ENCODE measurements at regions not wholly inside any gene's neighbourhood (a gene's known extent, or its start where the extent isn't known, plus 50 kb on each side); places are given as distances from the start of the nearest gene placed in this dataset.

DNA sequence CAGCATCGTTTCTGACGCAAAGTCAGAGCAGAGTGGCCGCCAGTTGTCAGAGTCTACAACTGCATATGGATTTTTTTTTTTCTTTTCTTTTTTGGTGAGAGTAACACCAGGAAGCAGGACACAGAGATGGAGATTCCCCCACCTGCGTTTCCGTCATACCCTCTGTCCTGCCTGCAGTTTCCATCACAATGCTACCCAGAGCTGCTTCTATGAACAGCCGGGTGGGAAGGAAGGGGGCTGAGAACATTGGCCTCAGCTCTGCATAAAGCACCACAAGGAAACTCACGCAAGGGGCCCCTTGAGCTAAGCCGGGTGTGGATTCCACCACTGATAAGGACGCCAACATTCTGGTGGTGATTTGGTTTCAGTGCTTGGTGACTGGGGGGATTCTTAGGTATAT lies 183.5 kb upstream of the AFDN start:
- no peak for DNase-seq

GRCh38 chr6:167643716-167644115 lies 183.0 kb upstream of the AFDN start:
- DNase-seq: no peak

- DNase-seq: no peak
These were observed 182.1 kb upstream of the AFDN start for GRCh38 chr6:167644412-167645132.

GRCh38 chr6:167645368-167645767 lies 181.3 kb upstream of the AFDN start:
- DNase-seq: no peak

DNA sequence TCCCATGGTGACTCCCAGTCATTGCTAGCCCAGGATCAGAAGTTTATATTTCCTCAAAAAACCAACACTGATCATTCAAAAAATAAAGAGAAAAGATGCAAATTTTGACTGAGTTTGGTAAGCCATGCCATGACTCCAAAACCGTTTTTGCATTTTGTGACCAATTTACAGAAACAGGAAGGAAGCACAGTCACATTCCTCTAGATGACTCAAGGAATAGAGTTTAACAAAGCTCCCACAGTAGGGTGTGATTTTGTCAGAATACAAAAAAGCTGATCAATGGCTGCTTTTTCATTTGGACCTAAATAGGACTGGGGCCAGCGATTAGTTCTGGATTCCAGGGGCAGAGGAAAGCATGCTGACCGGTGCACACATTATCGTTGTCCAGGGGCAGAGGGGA lies 179.4 kb upstream of the AFDN start:
- DNase-seq: no peak

DNA sequence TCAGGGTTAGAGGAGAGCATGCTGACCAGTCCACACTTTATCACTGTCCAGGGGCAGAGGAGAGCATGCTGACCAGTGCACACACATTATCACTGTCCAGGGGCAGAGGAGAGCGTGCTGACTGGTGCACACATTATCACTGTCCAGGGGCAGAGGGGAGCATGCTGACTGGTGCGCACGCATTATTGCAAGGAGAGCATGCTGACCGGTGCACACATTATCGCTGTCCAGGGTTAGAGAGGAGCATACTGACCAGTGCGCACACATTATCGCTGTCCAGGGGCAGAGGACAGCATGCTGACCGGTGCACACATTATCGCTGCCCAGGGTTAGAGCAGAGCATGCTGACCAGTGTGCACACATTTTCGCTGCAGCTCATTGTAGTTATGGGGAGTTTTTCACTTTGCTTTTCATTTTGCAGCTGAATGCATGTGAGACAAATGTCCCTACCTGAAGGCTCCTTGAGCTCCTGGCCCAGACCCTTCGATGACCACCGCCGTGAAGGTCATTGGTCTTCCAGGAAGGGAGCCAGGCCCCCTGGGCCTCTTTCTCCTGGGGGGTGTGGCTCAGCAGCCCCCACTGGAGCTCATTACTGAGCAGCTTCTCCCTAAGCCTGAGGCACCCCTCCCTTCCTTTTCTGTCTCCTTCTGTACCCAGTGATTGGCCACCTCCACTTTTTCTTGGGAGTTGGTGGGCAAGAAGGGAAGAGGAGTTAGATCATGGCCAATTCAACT lies 178.8 kb upstream of the AFDN start:
- DNase-seq: no peak

- DNase-seq: no peak
These were observed 178.0 kb upstream of the AFDN start for GRCh38 chr6:167648501-167649278.

- DNase-seq: no peak
These were observed 177.2 kb upstream of the AFDN start for GRCh38 chr6:167649476-167649875.

GRCh38 chr6:167650730-167651317 lies 175.9 kb upstream of the AFDN start:
- DNase-seq: no peak

DNA sequence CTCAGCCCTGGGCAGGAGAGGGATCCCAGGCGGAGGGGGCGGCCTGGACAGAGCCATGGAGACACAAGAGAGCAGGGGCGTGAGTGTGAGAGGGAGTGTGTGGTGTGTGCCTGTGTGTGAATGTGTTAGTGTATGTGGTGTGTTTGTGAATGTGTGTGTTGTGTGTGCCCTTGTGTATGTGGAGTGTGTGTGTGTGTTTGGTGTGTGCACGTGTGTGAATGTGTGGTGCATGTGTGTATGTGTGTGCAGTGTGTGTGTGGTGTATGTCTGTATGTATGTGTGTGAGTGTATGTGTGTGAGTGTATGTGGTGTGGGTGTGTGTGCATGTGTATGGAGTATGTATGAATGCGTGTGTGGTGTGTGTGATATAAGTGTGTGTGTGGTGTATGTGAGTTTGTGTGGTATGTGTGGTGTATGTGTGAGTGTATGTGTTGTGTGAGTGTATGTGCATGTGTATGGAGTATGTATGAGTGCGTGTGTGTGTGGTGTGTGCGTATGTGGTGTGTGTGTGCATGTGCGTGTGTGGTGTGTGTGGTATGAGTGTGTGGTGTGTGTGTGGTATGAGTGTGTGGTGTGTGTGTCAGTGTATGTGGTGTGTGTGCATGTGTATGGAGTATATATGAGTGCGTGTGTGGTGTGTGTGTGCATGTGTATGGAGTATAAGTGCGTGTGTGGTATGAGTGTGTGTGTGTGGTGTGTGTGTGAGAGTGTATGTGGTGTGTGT lies 175.2 kb upstream of the AFDN start:
- DNase-seq: no peak

GRCh38 chr6:167652042-167652700 lies 174.5 kb upstream of the AFDN start:
- no peak for DNase-seq

DNA sequence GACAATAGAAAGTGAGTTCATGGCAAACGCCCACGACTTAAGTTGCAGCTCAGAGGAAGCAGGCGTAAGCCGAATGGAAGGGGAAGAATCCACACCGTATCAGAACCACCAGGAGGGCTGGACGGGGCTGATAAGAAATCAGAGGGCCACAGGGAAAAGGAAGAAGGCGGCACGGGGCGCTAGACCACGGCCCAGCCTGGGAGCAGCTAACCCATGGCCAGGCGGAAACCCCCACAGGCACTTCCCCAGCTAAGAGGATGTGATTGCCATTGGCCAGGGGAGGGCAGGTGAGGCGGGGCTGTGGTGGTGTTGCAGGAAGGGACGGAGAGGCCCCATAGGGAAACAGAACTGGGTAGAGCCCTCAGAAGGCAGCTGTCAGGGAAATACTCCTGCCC lies 174.0 kb upstream of the AFDN start:
- no peak for DNase-seq

DNA sequence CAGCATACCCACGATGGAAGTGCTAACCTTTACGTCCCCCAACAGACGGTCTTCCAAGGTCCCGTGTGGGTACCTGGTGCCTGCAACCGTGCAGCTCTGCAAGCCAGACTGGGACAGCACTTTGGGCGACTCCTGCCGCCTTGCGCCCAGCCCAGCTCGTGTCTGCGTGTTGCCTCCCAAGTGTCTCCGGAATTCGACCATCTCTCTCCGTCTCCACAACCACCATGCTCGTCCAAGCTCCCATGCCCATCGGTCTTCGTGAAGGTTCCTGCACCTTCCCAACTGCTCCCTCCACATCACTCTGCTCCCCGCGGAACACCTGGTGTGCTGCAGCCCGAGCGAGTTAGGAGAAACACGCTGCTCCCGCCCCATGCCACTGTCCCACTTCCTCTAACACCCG lies 173.2 kb upstream of the AFDN start:
- DNase-seq: no peak

GRCh38 chr6:167654389-167654788 lies 172.3 kb upstream of the AFDN start:
- no peak for DNase-seq

- no peak for DNase-seq
These were observed 171.4 kb upstream of the AFDN start for GRCh38 chr6:167655174-167655821.

- no peak for DNase-seq
These were observed 168.6 kb upstream of the AFDN start for GRCh38 chr6:167658106-167658505.

GRCh38 chr6:167659046-167659445 lies 167.7 kb upstream of the AFDN start:
- DNase-seq: peak in 1 of 56 donors; percentile 46

DNA sequence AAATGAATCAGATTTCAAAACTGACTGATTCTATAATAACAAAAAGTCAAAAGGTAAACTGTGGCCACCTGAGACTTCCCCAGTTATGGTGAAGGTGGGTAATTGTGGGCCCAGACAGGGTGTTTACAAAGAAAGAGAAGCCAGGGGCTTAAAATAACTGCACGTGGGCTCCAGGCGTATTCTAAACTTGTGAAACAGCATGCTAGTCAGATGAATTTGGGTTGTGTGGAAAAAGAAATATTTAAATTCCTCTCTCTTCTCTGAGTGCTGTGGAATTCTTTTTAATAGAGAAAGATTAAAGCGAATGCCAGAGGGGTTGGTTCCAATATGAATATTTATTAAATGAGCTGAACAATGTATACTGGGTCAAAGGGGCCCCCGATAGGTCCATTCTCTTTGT lies 166.3 kb upstream of the AFDN start:
- no peak for DNase-seq

DNA sequence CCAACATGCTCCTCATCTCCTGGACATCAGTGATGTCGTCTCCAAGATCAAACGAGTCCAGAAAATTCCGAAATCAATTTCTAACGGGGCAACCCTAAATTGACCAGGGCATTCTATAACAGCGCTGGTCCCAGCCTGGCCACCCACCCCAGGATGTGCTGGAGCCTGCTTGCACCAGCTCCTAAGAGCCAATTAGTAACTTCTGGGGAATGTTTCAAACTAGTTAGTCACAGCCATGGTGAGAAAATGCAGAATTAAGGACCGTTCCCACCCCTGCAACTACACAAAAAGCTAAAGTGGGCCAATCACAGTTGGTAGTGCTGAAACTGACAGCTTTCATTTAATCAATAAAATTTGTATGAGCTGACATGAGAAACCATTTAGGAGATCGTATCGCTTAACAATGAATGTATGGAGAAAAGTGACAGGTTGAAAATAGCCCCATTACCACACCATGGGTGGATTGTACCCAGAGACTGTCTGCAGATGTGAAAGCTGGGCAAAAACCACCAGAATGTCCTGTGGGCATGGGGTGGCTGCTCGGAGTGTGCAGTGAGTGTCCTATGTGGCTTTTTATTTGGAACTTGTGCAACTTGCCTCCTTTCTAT lies 165.7 kb upstream of the AFDN start:
- no peak for DNase-seq

DNA sequence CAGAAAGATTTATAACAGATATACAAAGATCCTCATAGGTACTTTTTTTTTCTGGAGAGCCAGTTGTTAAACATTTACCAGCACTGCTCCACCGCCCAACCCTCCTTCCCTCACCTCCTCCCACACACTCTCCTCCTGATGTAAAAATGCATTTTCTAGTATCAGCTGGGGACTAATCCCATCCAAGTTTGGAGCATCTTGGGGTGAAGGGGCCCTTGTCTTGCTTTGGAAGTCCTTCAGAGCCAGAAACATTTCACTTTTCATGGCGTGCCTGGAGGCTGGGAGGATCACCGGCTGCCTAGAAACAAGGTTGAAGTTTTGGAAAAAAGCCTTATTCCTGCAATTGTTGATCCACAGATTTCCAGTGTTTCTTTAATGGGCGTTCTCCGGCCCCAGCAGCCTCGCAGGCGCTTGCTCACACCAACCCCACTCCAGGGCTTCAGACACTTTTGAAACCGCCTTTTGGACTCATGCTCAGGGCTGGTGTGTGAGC lies 165.1 kb upstream of the AFDN start:
- DNase-seq: no peak
